HG02642 (cell line): ENCODE measurements at regions not wholly inside any gene's neighbourhood (a gene's known extent, or its start where the extent isn't known, plus 50 kb on each side); places are given as distances from the start of the nearest gene placed in this dataset.

Source experiments
- ATAC-seq: cut with Tn5 transposase; IDR thresholded peaks from one replicate; pipeline ENCODE4 v1.9.1; 2021; ENCODE audit warnings: mild to moderate bottlenecking; ENCODE audit not compliant: unreplicated experiment, poor library complexity

GRCh38 chr18:27899893-27900292 is 277.0 kb downstream of the CDH2 start:
- ATAC-seq = no peak

DNA sequence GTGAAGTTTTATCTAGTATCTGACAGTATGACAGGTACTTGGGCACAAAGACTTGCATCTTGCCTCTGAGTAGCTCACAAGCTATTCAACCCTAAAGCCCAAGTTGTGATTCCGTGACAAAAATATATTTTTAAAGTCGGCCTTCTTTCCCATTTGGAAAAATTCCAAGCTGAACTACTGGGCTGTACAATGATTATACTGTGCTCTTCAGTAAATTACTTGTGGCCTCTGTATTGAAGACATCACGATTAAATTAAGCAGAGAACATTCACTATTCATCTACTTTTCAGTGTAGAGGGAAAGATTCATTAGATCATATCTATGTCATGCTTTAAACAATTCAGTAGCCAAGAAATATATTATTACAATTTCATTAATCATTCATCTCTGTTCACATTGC is 282.2 kb downstream of the CDH2 start:
- no peak for ATAC-seq

DNA sequence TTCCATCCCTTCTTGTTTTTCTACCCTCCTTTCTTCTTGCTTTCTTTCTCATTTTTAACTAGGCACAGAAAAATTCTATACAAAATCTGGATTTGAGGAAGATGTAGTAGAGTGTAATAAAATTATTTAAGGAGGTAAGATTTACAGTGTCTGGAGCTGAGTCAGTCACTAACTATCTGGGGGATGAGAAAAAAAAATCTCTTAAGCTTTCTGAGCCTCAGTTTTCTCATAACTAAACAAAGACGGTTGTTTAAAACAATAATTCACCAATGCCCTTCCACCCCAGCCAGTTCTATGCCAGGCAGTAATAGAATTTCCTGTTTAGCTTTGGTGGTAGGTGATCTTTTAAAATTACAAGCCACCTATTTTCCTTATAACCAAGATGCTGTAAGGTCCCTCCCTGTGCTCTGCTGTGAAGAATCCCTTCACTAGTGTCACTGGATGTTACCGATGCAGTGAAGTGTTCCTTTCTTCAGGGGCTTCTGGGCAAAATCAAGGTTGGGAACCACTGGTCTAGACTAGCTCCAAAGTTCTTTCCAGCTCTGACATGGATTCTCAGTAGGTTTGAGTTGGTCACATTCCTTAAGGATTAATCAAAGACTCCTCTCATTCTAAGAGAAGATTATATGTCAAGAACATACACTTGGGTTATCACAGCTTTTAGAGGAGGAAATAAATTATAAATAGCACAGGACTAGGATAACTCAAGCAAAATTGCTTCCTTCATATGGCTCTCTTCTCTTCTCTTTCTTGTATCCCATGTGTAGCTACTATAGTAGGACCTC is 289.0 kb downstream of the CDH2 start:
- no peak for ATAC-seq

GRCh38 chr18:27887287-27887686 is 289.6 kb downstream of the CDH2 start:
- no peak for ATAC-seq

- ATAC-seq = no peak
Measured at GRCh38 chr18:27879540-27879939, 297.4 kb downstream of the CDH2 start.

DNA sequence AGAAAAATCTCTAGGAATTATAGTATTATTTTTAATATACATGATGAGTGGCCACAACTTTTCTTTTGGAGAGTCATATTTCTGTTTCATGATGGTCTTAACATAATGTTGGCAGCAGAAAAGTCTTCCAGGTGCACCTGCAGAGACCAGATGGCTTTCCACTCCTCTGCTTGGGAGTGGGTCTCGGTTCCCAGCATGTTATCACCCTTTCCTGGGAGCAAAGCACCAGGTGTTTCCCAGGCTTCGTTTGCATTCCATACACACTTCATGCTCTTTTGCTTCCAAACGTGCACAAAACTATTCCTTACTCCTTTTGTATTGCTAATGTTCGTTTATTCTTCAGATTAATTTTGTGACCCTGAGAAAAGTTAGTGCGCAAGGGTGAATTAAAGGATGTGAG is 305.2 kb downstream of the CDH2 start:
- ATAC-seq = no peak

GRCh38 chr18:27869735-27870134 is 307.2 kb downstream of the CDH2 start:
- ATAC-seq = no peak

- ATAC-seq = no peak
Measured at GRCh38 chr18:27865431-27865830, 311.5 kb downstream of the CDH2 start.

- no peak for ATAC-seq
Measured at GRCh38 chr18:27863780-27864430, 313.0 kb downstream of the CDH2 start.

GRCh38 chr18:27862041-27862682 is 314.8 kb downstream of the CDH2 start:
- no peak for ATAC-seq

GRCh38 chr18:27861539-27861938 is 315.4 kb downstream of the CDH2 start:
- ATAC-seq = no peak

DNA sequence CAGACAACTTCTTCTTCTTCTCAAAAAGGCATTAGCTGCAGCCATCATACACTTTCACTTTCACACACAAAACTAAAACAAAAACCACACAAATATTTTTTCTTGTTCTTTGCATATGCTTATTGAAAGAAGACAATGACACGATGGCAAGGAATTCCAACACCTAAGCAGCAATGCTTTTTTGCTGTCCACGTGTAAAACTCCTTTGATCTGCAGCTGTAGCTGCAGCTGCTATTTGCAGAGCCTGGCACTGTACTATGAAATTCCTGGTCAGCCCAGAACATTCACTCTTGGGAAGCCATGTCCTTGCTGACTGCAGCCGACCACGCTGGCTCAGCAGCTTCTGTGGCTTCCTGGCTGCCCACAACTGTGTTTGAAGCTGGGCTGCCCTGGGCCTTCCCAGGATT is 316.2 kb downstream of the CDH2 start:
- ATAC-seq = no peak

DNA sequence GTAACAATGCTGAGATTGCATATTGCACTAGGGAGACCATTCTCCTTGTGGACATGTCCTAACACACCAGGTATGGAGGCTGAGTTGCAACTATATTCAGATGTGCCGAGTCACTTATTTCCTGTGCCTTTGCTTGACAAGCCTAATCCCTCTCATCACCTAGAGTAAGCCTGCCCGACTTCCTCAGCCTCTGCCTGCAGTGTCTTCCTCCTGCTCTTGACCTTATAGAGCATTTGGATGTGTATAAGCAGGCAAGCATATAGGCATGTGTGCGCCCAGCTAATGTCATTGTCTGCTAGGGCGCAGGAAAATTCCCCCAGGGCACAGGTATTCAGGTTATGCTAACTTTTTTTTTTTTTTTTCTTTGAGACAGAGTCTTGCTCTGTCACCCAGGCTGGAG is 316.9 kb downstream of the CDH2 start:
- ATAC-seq = no peak

GRCh38 chr18:27856820-27857219 is 320.1 kb downstream of the CDH2 start:
- ATAC-seq = no peak

GRCh38 chr18:27855486-27855885 is 321.4 kb downstream of the CDH2 start:
- ATAC-seq = no peak

DNA sequence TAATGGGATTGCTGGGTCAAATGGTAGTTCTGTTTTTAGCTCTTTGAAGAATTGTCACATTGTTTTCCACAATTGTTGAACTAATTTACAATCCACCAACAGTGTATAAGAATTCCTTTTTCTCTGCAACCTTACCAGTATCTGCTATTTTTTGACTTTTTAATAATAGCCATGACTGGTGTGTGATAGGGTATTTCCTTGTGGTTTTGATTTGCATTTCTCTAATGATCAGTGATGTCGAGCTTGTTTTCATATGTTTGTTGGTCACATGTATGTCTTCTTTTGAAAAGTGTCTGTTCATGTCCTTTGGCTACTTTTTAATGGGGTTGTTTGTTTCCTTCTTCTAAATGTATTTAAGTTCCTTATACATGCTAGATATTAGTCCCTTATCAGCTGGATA is 322.3 kb downstream of the CDH2 start:
- ATAC-seq = no peak

- no peak for ATAC-seq
Measured at GRCh38 chr18:27848336-27848735, 328.6 kb downstream of the CDH2 start.

GRCh38 chr18:27847412-27847811 is 329.5 kb downstream of the CDH2 start:
- no peak for ATAC-seq

DNA sequence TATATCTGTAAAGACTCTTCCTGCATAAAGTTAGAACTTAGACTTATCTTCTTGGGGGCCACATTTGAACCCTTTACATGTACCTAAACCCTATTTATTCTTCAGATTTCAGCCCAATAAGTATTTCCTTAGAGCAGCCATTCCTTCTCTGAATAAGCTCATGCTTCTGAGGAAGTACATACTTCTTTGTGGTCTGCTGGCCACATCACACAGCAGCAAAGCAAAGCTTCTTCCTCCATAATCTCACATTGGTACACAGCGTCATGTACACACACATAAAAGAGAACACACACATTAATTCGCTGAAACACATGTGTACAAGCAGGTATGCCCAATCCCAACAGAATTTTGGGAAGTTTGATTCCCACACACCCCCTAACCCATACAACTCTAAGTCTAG is 331.0 kb downstream of the CDH2 start:
- ATAC-seq = no peak

DNA sequence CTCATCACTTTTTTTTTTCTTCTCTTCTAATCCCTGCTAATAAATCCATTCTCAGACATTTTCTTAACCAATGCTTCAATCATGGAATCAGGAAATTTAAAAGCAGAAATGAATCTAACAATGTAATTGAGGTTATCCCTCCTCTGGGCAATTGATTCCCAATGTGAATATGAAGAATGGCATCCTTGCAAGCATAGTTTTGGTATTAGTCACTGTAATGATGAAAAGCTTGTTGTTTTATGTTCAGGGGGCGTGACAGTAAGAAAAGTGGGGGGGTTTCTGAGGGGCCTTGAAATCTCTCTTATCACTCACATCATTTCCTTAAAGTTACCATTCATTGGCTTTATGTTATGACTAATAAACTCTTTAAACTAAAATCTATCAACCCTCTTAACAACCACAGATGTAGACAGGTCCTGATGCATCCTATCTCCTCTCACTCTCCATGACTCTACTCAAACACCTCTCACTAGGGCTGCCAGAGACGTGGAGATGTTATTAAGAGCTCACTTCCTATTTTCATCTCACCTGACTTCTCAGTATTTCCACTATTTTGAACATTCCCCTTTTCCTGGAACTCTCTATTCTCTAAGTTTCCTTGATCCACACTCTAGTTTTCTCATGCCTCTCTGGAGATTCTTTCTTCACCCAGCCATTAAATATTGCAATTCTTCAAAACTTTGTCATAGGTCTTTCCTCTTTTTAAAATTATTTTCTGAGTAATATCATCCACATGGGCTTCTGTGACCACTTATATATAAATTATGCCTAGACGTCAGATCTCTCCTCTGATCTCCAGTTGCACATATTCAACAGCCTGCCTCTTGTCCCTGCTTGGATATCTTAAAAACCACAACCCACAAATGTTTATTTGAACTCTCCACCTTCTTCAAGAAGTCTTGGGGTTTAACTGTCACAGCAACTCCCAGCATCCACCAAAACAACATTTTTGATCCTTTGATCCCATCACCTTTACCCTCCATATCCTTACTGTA is 332.9 kb downstream of the CDH2 start:
- no peak for ATAC-seq
